Activated naive CD4-positive, alpha-beta T cell (primary cell): ENCODE measurements at regions not wholly inside any gene's neighbourhood (a gene's known extent, or its start where the extent isn't known, plus 50 kb on each side); places are given as distances from the start of the nearest gene placed in this dataset.
"Not testable (repeated sequence)": the region's sequence is repeated elsewhere in the genome, so short reads cannot be mapped to it uniquely, and the experiment has no call there.

Source experiments
- DNase-seq, 4 experiments: peaks; one replicate each; lab custom pipeline; 2025; lab: John Stamatoyannopoulos, UW

DNA sequence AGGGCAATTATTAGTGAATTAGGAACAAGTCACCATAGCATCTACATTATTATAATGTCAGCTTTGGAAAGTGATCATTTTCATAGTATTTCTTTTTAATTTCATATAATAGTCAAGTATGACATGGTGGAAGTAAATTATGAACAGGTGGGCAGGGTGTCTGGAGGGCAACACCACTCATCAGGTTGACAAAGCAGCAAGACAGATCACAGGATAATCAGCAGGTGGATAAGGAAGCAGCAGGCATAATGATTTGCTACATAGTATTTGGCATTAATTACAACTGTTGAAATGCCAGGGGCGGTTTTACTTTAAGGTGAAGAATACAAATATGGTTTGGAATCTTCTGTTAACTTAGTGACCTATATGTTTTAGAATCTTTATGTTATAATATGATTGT is 1342.2 kb downstream of the PLA2G4A start:
- no peak for DNase-seq

DNA sequence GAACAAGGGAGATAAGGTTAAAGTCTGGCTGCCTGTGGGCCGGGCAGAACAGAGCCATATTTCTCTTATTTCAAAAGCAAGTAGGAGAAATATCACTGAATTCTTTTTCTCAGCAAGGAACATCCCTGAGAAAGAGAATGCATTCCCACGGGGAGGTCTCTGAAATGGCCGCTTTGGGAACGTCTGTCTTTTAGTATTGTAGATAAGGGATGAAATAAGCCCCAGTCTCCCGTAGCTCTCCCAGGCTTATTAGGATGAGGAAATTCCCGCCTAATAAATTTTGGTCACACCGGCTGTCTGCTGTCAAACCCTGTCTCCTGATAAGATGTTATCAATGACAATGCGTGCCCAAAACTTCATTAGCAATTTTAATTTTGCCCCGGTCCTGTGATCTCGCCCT is 1353.3 kb downstream of the PLA2G4A start:
- not testable (repeated sequence) for DNase-seq

DNA sequence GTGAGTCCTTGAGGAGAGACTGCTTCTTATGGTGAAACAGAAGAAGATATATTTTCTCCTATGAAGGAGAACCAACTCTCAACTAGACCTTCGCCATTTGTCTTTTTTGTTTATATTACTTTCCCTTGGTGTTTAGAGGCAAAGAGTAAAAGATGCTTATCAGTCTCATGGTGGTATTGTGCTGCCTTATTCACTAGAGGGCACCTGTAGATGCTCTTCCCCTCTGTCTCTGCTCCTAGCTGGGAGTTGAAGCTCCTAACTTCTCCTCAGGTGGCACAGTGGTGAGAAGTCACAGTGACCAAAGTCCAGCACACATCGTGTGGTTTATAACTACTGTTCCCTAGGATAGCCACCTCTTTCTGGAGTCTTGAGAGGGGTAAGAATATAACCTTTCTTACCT is 1359.6 kb downstream of the PLA2G4A start:
- DNase-seq: no peak

DNA sequence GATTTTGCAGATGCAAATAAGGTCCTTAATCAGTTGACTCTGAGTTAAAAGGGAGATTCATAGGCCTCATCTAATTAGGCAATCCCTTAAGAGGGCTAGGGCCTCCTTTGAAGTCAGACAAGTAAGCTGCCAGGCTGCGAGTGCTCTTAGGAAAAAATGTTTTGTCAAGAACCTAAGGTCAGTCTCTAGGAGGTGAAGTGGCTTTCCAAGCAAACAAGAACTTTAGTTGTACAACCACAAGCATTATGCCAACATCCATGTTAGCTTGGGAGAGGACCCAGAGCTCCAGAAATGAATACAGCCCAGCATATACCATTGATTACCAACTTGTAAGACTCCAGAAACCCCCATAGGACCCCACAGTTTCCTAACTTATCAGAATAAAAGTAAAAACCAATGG is 1366.2 kb downstream of the PLA2G4A start:
- no peak for DNase-seq

DNA sequence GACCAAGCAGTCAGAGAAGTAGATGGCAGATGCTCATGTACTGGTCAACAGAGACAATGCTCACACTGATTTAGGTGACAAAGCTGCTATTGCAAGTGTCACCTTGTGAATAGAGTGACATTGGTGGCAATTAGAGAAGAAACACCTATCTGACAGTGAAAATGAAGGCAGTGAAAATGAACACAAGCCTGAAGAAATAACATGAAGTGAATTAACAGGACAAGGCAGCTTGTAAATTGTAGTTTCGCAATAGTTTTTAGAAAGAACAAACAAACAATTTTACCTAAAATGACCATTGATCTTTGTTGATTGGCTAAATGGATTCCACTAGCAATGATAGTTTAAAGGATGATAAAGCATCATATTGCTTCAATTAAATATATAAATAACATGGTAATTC is 1389.5 kb downstream of the PLA2G4A start:
- DNase-seq: no peak

DNA sequence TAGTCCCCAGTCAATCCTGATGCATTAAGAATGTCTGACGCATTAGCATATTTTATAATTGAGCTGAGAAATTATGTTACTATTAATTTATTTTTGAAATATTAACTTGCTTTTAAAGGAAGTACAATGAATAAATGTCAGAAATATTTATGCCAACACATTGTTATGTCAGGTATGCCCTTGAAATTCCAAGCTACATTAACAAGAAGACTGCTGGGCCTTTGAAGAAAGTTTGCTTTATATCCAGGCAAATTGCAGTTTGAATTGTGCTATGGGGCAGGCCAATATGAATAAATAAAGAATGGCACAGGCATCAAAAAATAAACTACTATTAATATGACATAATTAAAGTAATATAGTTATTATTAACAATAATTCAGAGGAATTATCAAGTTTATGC is 1391.3 kb downstream of the PLA2G4A start:
- no peak for DNase-seq

DNA sequence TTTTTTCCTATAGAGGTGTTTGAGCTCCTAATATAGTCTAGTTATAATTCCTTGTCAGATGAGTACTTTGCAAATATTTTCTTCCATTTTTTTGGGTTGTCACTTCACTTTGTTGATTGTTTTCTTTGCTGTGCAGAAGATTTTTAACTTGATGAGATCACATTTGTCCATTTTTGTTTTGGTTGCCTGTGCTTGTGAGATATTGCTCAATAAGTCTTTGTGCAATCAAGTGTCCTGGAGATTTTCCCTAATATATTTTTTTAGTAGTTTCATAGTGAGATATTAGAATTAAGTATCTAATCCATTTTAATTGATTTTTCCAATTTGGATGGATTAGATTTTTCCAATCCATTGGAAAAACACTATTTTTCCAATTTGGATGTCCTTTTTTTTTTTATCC is 1395.5 kb downstream of the PLA2G4A start:
- no peak for DNase-seq

DNA sequence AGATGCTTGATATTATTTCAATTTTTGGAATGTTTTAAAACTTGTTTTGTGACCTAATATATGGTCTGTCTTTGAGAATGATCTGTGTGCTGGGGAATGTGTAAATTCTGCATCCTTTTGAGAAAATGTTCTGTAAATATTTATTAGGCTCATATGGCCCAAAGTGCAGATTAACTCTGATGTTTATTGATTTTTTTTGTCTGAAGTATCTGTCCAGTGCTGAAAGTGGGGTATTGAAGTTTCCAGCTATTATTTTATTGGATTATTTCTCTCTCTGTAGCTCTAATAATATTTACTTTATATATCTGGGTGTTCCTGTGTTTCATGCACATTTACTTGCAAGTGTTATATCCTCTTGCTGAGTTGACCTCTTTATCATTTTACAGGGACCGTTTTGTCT is 1397.2 kb downstream of the PLA2G4A start:
- DNase-seq: no peak

DNA sequence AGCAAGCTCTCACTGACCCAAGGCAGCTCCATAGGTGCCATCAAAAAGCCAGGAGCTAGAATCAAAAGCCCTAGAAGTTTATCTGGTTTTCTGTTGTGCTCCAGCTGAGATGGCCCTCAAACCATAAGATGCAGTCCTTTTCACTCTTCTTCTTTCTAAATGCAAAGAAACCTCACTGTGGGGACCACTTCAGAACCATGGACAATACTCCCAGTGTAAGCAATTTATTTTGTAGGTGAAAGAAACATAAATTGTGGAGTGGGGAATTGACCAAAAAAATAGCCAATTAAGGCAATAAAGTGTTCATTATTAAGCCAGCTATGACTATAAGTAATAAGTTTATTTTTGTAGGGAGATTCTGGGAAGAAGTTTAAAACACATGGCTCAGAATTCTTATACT is 1399.9 kb downstream of the PLA2G4A start:
- DNase-seq: no peak

DNA sequence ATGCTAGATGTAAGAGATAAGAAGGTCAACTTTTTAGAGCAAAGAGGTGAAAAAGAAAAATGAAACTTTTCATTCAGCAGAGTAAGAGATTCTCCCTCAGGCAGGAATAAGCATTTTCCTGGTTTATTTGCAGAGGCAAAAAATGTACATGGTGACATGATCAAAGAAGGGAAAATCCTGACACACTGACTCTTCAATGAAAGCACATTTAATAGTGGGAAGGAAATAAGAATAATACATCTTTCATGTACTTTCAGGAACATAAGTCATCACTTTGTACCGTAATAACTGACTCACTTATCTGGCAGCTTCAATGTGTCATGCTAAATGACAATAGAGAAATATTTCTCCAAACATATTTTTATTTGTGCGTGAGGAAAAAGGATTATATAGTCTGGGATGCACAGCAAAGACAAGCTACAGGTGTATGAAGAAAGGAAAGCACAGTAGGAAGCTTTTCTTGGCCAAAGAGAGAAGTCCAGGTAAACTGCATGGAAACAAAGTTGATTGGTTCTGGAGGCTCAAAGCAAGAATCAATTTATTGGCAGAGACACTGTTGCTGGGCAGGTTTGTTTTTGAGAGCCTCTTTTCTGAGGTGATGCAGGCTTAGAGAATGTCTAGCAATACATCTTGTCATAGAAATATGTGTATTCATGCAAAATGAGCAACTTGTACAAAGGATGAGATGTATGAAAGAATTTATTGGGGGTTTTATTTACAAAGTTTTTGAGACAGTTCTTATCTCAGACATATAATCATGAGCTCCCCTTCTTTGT is 1409.0 kb downstream of the PLA2G4A start:
- DNase-seq: no peak

DNA sequence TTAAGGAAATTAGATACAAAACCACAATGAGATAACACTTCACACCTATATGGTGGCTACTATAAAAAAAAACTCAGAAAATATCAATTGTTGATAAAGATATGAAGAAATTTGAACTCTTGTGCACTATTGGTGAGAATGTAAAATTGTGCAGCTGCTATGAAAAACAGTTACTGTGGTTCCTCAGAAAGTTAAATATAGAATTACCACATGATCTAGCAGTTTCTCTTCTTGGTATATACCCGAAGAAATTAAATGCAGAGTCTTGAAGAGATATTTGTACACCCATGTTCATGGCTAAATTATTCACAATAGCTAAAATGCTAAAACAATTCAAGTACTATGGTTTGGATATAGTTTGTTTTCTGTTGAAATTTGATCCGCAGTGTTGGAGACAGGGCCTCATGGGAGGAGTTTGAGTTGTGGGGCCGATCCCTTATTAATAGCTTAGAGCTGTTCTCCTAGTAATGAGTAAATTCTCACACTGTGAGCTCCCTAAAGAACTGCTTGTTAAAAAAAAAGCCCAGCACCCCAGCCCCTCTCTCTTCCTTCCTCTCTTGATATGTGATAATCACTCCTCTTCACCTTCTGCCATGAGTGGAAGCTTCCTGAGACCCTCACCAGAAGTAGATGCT is 1412.1 kb downstream of the PLA2G4A start:
- no peak for DNase-seq

DNA sequence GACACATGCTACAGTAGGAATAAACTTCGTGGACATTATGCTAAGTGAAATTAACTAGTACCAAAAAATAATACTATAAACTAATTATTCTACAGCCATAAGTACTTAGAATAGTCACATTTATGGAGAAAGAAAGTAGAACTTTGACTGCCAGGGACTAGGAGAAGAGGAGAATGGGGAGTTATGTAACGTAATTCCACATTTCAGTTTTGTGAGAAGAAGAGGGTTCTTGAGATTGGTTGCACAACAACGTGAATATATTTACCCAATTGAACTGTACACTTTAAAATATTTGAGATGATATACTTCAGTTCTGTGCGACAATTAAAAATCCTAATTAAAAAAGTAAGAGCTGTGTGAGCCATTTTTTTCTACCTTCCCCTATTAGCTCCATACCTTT is 1412.9 kb downstream of the PLA2G4A start:
- no peak for DNase-seq

DNA sequence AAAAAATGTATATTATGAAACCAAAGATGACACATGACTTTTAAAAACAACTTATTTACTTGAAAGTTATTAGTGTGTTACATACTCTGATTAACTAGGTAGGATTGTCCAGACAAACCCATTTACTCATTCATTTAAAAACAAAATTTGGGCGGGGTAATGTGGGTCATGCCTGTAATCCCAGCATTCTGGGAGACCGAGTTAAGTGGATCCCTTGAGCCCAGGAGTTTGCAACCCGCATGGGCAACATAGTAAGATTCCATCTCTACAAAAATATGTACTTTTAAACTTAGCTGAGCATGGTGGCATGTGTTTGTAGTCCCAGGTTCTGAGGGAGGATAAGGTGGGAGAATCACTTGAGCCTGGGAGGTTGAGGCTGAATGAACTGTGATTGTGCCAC is 1414.7 kb downstream of the PLA2G4A start:
- DNase-seq: no peak

DNA sequence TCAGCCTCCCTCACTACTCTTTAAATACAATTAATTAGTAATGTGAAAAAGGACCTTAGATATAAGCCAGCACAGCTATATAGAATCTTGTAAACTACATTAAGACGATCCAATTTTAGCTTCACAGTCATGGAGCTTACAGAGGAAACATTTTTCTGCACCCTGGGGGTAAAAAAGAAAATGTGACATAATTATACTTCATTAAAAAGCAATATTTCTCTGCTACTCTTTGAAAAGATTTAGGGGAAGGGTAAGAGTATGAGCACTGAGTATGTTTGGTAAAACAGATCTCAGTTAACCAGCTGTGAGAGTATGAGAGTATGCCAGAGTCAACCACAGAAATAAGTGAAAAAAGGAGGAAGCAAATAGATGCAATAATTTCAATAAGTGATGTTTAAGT is 1415.9 kb downstream of the PLA2G4A start:
- no peak for DNase-seq

DNA sequence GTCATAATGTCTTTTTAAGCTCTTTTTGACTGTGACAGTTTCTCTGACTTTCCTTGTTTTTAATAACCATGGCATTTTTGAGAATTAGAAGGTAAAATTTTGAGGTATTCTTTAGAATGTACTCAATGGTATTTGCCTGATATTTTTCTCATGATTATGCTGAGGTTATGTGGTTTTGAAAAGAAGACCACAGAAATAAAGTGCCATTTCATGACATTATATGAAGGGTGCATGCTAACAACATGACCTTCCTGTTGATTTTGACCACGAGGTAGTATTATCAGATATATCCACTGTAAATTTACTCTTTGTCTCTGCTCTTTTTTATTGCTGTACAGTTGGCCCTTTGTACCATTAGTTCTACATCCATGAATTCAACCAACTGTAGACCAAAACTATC is 1418.5 kb downstream of the PLA2G4A start:
- DNase-seq: no peak

DNA sequence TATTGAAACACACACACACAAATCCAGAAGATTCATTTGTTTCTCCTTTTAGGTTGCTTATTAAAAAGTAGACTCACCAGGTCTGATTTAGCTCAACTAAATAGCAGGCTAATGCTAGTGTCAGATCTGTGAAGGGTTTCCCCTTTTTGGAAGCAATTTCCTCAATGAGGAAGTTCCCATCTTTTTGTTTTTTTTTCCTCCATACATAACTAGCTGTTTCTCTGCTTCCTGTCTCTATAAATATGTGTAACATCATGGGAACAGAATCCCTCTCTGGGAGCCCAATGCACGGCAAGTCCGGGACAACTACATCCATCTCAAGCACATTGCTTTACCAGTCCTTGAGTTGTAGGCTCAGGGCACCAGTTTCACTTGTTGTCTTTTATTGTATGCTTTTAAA is 1421.1 kb downstream of the PLA2G4A start:
- no peak for DNase-seq

DNA sequence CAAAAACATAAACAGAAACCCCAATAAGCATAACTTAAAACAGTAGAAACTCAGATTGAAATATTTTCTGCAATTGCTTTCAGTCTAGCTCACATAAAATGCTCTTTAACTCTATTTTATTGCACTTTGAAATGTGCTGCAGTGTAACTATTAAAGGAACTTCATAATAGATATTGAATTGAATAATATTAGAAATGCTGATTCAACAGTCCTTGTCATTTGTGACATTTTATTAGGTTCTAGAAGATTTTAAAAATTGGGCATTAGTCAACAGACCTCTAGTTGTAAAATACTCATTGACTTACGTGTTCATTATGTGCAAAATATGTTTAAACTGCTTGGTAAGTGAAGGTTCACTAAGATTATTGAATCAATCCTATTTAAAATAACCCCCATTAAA is 1422.3 kb downstream of the PLA2G4A start:
- no peak for DNase-seq

DNA sequence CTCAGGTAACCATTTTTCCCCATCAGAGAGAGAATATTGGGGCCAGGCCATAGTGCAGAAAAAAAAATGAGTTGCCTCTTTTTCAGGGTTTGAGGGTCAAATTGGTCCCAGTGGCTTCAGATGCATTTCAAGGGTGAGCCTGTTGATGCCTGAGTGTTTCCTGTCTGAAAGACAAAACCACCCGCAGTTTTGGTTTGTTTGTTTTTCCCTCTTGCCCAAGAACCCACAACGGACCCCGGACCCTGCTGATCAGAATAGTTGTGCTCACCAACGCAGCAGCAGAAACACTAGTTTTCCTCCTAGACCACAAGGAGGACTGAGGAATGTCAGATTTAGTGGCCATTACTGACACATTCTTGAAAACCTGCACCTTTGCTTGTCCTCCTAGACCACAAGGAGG is 1433.1 kb downstream of the PLA2G4A start:
- DNase-seq: no peak

DNA sequence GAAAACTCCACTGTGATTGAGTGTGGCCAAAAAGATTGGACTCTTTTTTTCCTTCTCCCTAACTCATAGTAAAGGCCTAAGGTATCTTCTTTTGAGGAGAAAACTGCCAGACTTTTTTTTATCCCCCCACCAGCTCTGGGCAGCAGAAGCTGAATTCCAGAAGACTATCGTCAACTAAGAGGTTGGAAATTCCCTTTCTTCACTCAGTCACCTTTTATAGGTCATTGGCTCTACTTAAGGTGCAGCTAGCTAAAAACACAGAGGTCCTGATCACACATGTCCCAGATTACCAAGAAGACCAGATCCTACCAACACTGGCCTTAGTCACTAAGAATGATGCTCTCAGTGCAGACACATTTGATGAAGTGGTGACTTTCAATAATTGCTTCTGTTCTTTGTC is 1441.2 kb downstream of the PLA2G4A start:
- no peak for DNase-seq

DNA sequence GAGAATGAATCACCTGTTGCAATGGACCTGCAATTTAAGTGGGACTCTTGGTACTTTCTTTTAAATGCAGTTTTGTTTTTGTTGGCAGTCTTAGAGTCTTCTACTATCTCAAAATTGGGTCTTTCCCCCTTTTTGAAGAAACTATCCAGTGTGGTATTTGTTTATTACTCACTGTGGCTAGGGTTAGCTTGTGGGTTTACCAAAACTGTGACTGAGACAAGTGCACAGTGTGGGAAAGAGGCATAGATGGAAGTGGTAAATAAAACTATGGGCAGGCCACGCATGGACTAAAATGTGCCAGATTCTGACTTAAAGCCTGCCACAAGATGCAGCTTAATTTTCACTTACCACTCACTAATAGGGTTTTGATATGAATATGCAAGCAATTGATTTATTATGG is 1441.7 kb downstream of the PLA2G4A start:
- DNase-seq: no peak

DNA sequence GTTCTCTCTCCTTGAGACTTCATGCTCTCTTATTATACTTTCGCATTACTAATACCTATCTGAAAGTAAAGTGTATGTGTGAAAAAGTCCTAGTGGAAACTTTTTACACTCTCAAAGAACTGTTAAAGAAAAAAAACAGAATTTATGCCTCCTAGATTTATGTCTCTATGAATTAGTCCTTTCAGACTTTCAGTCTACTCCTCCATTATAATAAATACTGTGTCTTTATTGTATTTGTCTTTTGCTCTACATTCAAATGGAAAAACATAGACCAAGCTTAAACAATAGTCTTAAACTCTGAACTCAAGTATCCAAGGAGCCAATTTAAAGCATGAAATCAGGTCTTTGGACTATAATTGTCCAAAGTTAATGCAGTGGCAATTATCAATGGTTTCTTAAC is 1449.0 kb downstream of the PLA2G4A start:
- no peak for DNase-seq

DNA sequence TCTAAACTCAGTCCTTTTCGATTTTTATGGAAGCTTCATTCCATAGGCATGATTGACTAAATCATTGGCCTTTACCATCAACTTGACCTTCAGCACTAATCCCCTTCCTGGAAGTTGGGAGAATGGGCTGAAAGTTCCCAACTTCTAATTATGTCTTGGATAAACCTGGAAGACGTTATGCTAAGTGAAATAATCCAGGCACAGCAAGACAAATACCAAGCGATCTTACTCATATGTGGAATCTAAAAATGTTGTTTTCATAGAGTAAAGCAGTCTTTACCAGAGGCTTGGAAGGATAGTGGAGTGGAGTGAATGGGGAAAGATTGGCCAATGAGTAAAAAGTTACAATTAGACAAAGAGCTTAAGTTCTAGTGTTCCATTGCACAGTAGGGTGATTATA is 1453.2 kb downstream of the PLA2G4A start:
- no peak for DNase-seq

DNA sequence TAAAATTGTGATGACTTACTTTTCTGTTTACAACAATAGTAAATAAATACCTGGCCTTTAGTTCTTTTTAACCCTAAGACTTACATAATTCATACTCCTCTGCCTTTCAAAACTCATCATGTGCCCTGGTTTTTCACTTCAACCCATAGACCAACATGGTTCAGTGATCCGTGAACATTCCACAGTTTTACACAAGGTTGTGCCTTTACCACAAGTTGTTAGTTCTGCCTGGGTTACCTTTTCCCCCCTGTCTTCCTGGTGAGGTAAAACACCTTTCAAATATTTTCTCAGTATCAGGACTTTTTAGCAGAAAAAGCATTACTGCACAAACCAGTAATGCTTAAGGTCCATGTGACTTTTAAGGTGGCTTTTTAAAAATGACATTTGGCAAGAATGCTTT is 1466.4 kb downstream of the PLA2G4A start:
- no peak for DNase-seq

DNA sequence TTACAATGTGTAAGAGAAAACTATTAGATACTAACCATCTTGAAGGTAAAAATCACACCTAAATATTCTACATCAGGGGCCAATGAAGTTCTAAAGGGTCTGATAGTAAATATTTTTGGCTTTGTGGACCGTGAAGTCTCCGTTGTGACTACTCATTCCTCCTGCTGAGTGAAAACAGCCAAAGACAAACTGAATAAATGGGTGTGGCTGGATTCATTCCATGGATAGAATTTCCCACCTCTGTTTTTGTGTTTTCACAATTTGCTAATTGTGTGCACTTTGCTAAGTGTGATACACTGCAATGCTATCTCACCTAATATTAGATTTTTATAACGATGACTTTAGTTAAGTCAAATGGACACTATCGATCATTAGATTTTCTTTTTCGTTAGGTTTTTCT is 1474.0 kb downstream of the PLA2G4A start:
- no peak for DNase-seq
